CD4-positive, alpha-beta T cell (primary cell): ENCODE measurements at regions not wholly inside any gene's neighbourhood (a gene's known extent, or its start where the extent isn't known, plus 50 kb on each side); places are given as distances from the start of the nearest gene placed in this dataset.
"Not testable (repeated sequence)": the region's sequence is repeated elsewhere in the genome, so short reads cannot be mapped to it uniquely, and the experiment has no call there.

Source experiments
- ATAC-seq: fragments of 200-7000 bp; cut with Tn5 transposase; one replicate; pipeline ENCODE4 v1.10.0; 2022; ENCODE audit warnings: mild to moderate bottlenecking; ENCODE audit not compliant: poor library complexity
- CTCF ChIA-PET: fragments of 350-600 bp; sonication (Branson Sonifier 250); formaldehyde crosslinking; loops from one replicate; lab custom pipeline; 2021; ENCODE audit warnings: antibody characterized with exemption, inconsistent platforms; lab: Charles Lee
- POLR2A ChIA-PET: fragments of 350-600 bp; sonication (Branson Sonifier 250); formaldehyde crosslinking; loops from one replicate; lab custom pipeline; 2021; ENCODE audit warnings: antibody characterized with exemption, inconsistent platforms; lab: Charles Lee
- DNase-seq, 14 experiments: peaks; one replicate each; pipeline ENCODE4 v3.0.0-alpha.2; 2013 to 2020; ENCODE audit warnings: mixed read lengths in 2 of 14
- H3K27ac ChIP-seq, 2 donors: one replicate each; pipeline versions ENCODE4 v1.5.1 to v1.7.0; 2013; ENCODE audit warnings: low read length in 2 of 2, low read depth in 1 of 2, mild to moderate bottlenecking in 1 of 2
- H3K27me3 ChIP-seq, 2 experiments: 1 replicate in 1 of 2; 2 replicates in 1 of 2; pipeline versions ENCODE4 v1.6.1 to v1.7.0; 2013; ENCODE audit warnings: low read length in 2 of 2, control low read depth in 1 of 2, mild to moderate bottlenecking in 1 of 2, moderate library complexity in 1 of 2; ENCODE audit not compliant: insufficient read depth in 2 of 2, control insufficient read depth in 1 of 2
- H3K36me3 ChIP-seq: one replicate; pipeline ENCODE4 v1.6.1; 2013; ENCODE audit warnings: low read length, control low read depth; ENCODE audit not compliant: insufficient read depth
- H3K4me1 ChIP-seq: one replicate; pipeline ENCODE4 v1.6.1; 2013; ENCODE audit warnings: low read length, control low read depth; ENCODE audit not compliant: insufficient read depth
- H3K4me3 ChIP-seq: one replicate; pipeline ENCODE4 v1.5.1; 2013; ENCODE audit warnings: mild to moderate bottlenecking, low read length, moderate library complexity
- H3K9me3 ChIP-seq, 2 experiments: 1 replicate in 1 of 2; 2 replicates in 1 of 2; pipeline versions ENCODE4 v1.6.1 to v1.7.0; 2013; ENCODE audit warnings: low read length in 2 of 2, mild to moderate bottlenecking in 2 of 2, control low read depth in 1 of 2, moderate library complexity in 1 of 2; ENCODE audit not compliant: control insufficient read depth in 1 of 2, insufficient read depth in 1 of 2
- H3K27ac Mint-ChIP-seq: one replicate; pipeline ENCODE4 v1.8.0; 2020; ENCODE audit warnings: mixed read lengths
- H3K27me3 Mint-ChIP-seq: one replicate; pipeline ENCODE4 v1.8.0; 2021; ENCODE audit warnings: mixed read lengths
- H3K36me3 Mint-ChIP-seq: one replicate; pipeline ENCODE4 v1.8.0; 2021; ENCODE audit warnings: low read depth, mixed read lengths
- H3K4me1 Mint-ChIP-seq: one replicate; pipeline ENCODE4 v1.8.0; 2021; ENCODE audit warnings: low read depth, mixed read lengths
- H3K4me3 Mint-ChIP-seq: one replicate; pipeline ENCODE4 v1.8.0; 2020; ENCODE audit warnings: mild to moderate bottlenecking, mixed read lengths
- H3K9me3 Mint-ChIP-seq: one replicate; pipeline ENCODE4 v1.8.0; 2020; ENCODE audit warnings: mixed read lengths
- CTCF ChIP-seq: fragments of 200-600 bp; IDR thresholded peaks from one replicate; pipeline ENCODE4 v1.8.0; 2022; ENCODE audit warnings: antibody characterized with exemption, mild to moderate bottlenecking
- intact Hi-C, 2 experiments: fragments of 100-400 bp; cut with DNase I in 1 of 2; cut with micrococcal nuclease in 1 of 2; formaldehyde crosslinking; loops; one replicate each; pipeline versions ENCODE4 v1.15.1 to v1.9.0; 2023 to 2025; cut with DNase I, micrococcal nuclease

- H3K36me3 ChIP-seq = no peaks in the 10 kb centered on the region
- CTCF ChIA-PET = no interaction called here
These were observed 765.1 kb upstream of the TMEM132C start for GRCh38 chr12:127501916-127502315.

GRCh38 chr12:127503246-127503645, 763.7 kb upstream of the TMEM132C start:
- Histone ChIP-seq H3K27me3 (no peaks in the 10 kb centered on the region), H3K9me3 (peaks cover 0 to 4% of the 10 kb centered on the region in 2 experiments), H3K4me3 (no peak overlapping the region), H3K36me3 (no peaks in the 10 kb centered on the region), H3K4me1 (no peaks in the 10 kb centered on the region), H3K27ac (no peak overlapping the region)
- ATAC-seq = no peak
- TF ChIP-seq CTCF = no peak
- no peaks in the 10 kb centered on the region for H3K4me1 Mint-ChIP-seq
- H3K27me3 Mint-ChIP-seq = no peaks in the 10 kb centered on the region
- POLR2A ChIA-PET = no interaction called here
- DNase-seq = no peak
- no peak overlapping the region for H3K27ac Mint-ChIP-seq
- CTCF ChIA-PET = no interaction called here
- intact Hi-C loops = no loop called here
- H3K4me3 Mint-ChIP-seq = no peak overlapping the region
- peaks cover 5% of the 10 kb centered on the region for H3K9me3 Mint-ChIP-seq
- H3K36me3 Mint-ChIP-seq = no peaks in the 10 kb centered on the region

More at GRCh38 chr12:127501916-127502315, 765.1 kb upstream of the TMEM132C start:
- intact Hi-C loops = no loop called here
- H3K27me3 ChIP-seq = no peaks in the 10 kb centered on the region
- POLR2A ChIA-PET = no interaction called here
- H3K27ac ChIP-seq = no peak overlapping the region
- Mint-ChIP-seq H3K4me1 (no peaks in the 10 kb centered on the region), H3K4me3 (no peak overlapping the region), H3K9me3 (peaks cover 5% of the 10 kb centered on the region), H3K36me3 (no peaks in the 10 kb centered on the region), H3K27ac (no peak overlapping the region), H3K27me3 (no peaks in the 10 kb centered on the region)
- ATAC-seq = no peak
- DNase-seq = no peak
- TF ChIP-seq CTCF = no peak
- H3K4me3 ChIP-seq = no peak overlapping the region
- peaks cover 0 to 4% of the 10 kb centered on the region in 2 experiments for H3K9me3 ChIP-seq
- H3K4me1 ChIP-seq = no peaks in the 10 kb centered on the region

GRCh38 chr12:127503996-127504395, 763.0 kb upstream of the TMEM132C start:
- H3K36me3 ChIP-seq, ATAC-seq, DNase-seq, H3K27me3 Mint-ChIP-seq, H3K4me1 Mint-ChIP-seq, H3K27ac Mint-ChIP-seq, H3K27me3 ChIP-seq, H3K4me3 ChIP-seq, POLR2A ChIA-PET, H3K4me1 ChIP-seq, CTCF ChIA-PET, intact Hi-C loops, H3K9me3 Mint-ChIP-seq, H3K36me3 Mint-ChIP-seq, H3K9me3 ChIP-seq, H3K27ac ChIP-seq, H3K4me3 Mint-ChIP-seq: not testable (repeated sequence)

GRCh38 chr12:127504874-127505273, 762.1 kb upstream of the TMEM132C start:
- no peak for TF ChIP-seq CTCF
- H3K36me3 Mint-ChIP-seq = no peaks in the 10 kb centered on the region
- H3K36me3 ChIP-seq = no peaks in the 10 kb centered on the region
- DNase-seq (no peak), ATAC-seq (no peak)
- H3K27me3 ChIP-seq = no peaks in the 10 kb centered on the region
- H3K4me1 ChIP-seq = no peaks in the 10 kb centered on the region
- H3K9me3 Mint-ChIP-seq = peaks cover 6% of the 10 kb centered on the region
- intact Hi-C loops = no loop called here
- peaks cover 0 to 4% of the 10 kb centered on the region in 2 experiments for H3K9me3 ChIP-seq
- H3K4me3 ChIP-seq = no peak overlapping the region
- H3K4me3 Mint-ChIP-seq = no peak overlapping the region
- H3K4me1 Mint-ChIP-seq = no peaks in the 10 kb centered on the region
- no peak overlapping the region for H3K27ac ChIP-seq
- ChIA-PET CTCF (no interaction called here), POLR2A (no interaction called here)
- no peak overlapping the region for H3K27ac Mint-ChIP-seq
- no peaks in the 10 kb centered on the region for H3K27me3 Mint-ChIP-seq
